Activated CD4-positive, CD25-positive, alpha-beta regulatory T cell treated with anti-CD3 and anti-CD28 coated beads, Interleukin-2, amount 50 U/mL, for 72 hours (primary cell): ENCODE measurements at regions not wholly inside any gene's neighbourhood (a gene's known extent, or its start where the extent isn't known, plus 50 kb on each side); places are given as distances from the start of the nearest gene placed in this dataset.
"Not testable (repeated sequence)": the region's sequence is repeated elsewhere in the genome, so short reads cannot be mapped to it uniquely, and the experiment has no call there.

Source experiments
- DNase-seq: peaks from one replicate; pipeline ENCODE4 v3.0.0; 2021

DNA sequence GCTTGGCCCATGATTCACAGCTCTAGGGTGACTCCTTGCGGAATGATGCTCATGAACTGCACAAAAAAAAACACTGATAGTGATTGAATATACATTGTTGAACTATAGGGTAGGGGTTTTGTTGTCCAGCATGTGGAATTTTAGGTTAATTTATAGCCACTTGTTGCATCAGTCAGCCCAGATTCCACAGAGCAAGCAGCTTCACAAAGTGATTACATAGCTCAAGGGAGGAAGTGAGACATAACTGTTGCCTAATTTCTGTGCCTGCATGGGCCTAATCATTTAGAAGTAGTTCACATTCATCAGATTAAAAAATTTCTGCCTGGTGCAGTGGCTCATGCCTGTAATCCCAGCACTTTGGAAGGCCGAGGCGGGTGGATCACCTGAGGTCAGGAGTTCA is 142.2 kb upstream of the ZNF722 start:
- DNase-seq: not testable (repeated sequence)

- DNase-seq: no peak
These were observed 131.5 kb upstream of the ZNF722 start for GRCh38 chr7:63867127-63867526.

GRCh38 chr7:63874242-63874641 is 124.4 kb upstream of the ZNF722 start:
- not testable (repeated sequence) for DNase-seq

- DNase-seq: no peak
These were observed 121.8 kb upstream of the ZNF722 start for GRCh38 chr7:63876707-63877322.

GRCh38 chr7:63887031-63887430 is 111.6 kb upstream of the ZNF722 start:
- DNase-seq: no peak

- peak; percentile 86 for DNase-seq
These were observed 98.8 kb upstream of the ZNF722 start for GRCh38 chr7:63899691-63900393.

DNA sequence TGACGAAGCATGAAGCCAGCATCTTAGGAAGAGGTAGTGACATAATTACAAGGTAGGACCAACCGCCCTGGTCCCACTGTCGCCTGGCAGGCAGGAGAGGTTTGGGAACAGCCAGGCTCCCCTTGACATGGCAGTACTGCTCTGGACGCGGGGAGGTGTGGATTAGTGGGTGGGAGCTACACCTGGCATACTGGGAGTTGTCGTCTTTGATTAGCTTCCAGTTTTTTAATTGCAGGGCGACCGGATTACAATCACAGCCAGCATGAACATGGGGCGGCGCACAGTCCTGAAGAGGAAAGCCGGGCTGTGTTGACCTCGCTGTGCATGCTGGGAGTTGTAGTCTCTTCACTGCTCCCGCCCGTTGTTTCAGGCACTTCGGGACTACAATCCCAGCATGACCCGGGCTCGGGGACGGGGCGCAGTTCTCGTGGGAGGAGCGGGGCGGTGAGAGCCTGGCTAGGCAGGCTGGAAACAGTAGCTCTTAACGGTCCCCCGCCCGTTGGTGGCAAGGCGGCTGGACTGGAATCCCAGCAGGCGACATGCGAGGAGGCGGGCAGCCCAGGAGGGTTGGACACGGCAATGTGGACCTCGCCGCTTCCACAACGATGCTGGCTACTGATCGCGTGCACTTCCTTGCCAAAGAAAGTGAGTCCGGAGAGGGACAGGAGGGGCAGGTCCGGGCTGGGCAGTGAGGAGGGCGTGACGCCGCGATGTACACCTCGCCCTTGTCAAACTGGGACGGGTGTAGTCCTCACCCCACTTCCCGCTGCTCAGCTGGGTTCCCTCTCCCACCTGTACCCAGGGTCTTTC is 98.0 kb upstream of the ZNF722 start:
- DNase-seq: peak; percentile 81

GRCh38 chr7:63901204-63901506 is 97.5 kb upstream of the ZNF722 start:
- DNase-seq: not testable (repeated sequence)

DNA sequence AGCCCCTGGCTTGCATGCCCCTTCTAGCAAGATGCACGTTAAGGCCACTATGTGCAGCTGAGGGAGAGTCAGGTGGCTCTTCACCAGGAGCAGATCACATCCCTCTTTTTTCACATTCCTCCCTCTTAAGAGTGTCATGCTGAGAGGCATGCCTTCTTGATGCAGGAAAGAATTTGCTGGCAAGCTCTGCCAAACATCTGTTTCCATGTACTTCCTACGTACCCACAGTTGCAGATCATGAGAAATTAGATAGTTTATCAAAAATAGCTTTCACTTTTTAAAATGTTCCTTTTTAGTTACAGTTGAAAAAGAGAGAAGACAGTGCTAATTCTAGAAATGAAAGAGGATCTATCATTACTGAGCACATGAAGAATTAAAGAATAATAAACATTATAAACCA is 79.7 kb upstream of the ZNF722 start:
- no peak for DNase-seq

GRCh38 chr7:63925262-63925625 is 73.4 kb upstream of the ZNF722 start:
- no peak for DNase-seq

GRCh38 chr7:63925626-63926460 is 72.8 kb upstream of the ZNF722 start:
- peak; percentile 80 for DNase-seq

DNA sequence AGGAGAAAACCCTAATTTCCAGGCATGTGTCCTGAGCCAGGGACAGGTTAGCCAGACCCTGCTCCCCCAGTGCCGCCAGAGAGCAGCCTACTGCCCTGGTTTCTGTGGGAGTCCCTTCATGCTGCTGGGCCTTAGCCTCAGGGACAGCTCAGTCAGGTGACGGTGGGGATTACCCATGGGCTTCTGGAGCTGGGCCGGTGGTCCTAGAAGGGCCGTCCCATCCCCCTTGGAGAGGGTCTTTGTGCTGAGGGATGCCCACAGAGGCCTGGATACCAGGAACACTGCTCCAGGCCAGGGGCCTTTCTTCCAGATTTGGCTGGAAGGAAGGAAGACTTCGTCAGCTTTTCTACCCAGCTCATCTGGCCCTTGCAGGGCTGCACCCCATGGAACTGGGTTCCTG is 71.4 kb upstream of the ZNF722 start:
- DNase-seq: no peak

DNA sequence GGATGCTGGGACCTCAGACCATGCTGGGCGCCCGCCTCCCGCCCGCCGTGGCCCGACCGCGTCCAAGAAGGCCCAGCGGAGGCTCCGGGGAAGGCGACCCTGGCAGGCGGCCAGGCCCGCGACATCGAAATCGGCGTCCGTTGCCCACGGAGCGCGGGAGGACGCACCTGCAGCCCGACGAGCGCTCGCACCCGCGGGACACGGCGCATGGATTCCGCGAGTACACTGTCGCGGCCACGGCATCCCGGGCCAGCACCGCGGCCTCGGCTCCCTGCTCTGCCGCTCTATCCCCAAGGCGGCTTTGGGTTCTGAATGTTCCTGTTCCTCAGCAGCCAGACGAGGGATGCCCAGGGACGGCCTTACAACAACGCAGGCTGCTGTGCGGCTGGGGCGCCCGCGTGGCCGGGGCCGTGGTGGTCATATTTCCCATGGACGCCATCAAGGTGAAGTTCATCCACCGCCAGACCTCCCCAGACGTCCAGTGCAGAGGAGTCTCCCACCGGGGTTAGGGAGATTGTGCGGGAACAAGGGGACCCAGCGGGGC is 67.5 kb upstream of the ZNF722 start:
- DNase-seq: no peak

DNA sequence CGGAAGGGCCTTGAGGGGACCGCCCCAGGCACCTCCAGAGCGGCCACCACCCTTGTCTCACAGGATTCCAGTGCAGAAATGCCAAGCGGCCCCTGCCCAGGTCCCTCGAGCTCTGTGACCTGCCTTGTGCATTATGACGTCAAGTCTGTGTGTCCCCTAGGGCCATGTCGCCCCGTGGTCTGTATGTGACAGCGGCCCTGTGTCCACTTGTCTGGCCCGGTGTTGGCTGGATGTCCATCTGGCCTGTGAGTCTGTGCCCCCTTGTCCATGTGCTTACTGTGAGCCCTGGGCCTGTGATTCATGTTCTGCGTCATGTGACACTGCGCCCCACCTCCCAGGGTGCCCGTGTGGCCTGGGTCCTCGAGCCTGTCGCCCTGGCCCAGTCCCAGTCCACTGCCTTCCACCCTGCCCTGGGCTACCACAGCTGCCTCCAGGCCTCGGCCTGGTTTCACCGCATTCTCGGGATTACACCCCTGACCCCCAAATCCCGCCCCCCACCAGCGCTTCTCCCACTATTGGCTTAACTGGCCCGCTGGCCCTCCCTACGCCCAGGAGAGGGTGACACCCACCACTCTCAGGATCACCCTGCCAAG is 66.6 kb upstream of the ZNF722 start:
- no peak for DNase-seq
